GM19324 (cell line): ENCODE measurements at regions not wholly inside any gene's neighbourhood (a gene's known extent, or its start where the extent isn't known, plus 50 kb on each side); places are given as distances from the start of the nearest gene placed in this dataset.
"Not testable (repeated sequence)": the region's sequence is repeated elsewhere in the genome, so short reads cannot be mapped to it uniquely, and the experiment has no call there.

Experiments used
- ATAC-seq: cut with Tn5 transposase; IDR thresholded peaks from one replicate; pipeline ENCODE4 v1.9.1; 2021; ENCODE audit warnings: mild to moderate bottlenecking, moderate library complexity; ENCODE audit not compliant: unreplicated experiment, low FRiP score

GRCh38 chr5:36422952-36423351 lies 121.2 kb upstream of the RANBP3L start:
- ATAC-seq, result no peak

GRCh38 chr5:36423578-36424307 lies 122.0 kb upstream of the RANBP3L start:
- no peak for ATAC-seq

- not testable (repeated sequence) for ATAC-seq
These were observed 124.4 kb upstream of the RANBP3L start for GRCh38 chr5:36426070-36426469.

- ATAC-seq, result no peak
These were observed 133.8 kb upstream of the RANBP3L start for GRCh38 chr5:36435516-36435915.

DNA sequence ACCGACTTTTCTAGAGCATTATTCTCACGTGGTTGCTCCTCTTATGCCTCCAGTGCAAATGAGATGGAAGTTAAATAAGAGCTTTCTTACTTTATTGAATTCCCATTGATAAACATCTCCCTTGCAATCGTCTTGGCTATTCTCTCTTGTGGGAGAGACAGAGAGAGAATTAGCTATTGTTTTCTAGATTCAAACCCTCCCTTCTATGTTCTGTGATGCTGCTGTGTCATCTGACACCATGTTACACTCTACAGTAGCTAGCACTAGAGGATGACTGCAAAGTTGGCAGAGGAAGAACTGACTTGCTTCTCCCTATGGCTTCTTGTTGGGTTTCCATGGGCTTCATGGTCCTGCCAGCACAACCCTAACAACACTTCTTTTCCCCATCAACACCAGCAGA lies 134.6 kb upstream of the RANBP3L start:
- ATAC-seq, result no peak

- no peak for ATAC-seq
These were observed 137.3 kb upstream of the RANBP3L start for GRCh38 chr5:36438765-36439561.

- no peak for ATAC-seq
These were observed 138.6 kb upstream of the RANBP3L start for GRCh38 chr5:36440300-36440699.

- ATAC-seq, result no peak
These were observed 139.6 kb upstream of the RANBP3L start for GRCh38 chr5:36441280-36441679.

GRCh38 chr5:36442352-36442751 lies 140.7 kb upstream of the RANBP3L start:
- no peak for ATAC-seq

DNA sequence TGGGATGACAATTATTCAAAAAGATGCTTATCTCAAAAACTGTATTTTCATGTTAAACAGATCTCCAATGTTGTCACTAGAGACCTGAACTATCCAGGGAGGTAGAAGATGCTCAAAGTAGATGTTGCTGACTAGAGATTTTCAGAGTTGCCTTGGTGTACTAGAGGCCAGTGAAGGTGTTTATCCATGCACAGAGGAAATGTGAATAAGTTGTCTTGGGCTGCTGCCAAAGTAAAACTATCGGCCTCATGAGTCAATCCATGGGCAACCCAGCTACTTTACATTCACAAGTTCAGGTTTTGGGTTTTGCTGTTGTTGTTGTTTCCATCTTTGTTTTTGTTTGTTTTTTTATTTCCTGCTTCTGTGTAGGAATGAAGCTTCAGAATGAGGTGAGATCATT lies 141.1 kb upstream of the RANBP3L start:
- no peak for ATAC-seq

GRCh38 chr5:36443941-36444340 lies 142.2 kb upstream of the RANBP3L start:
- ATAC-seq, result no peak

GRCh38 chr5:36444582-36445418 lies 143.1 kb upstream of the RANBP3L start:
- ATAC-seq, result no peak

GRCh38 chr5:36447776-36448175 lies 146.1 kb upstream of the RANBP3L start:
- ATAC-seq, result no peak

- ATAC-seq, result no peak
These were observed 148.7 kb upstream of the RANBP3L start for GRCh38 chr5:36450229-36451014.

- ATAC-seq, result no peak
These were observed 150.8 kb upstream of the RANBP3L start for GRCh38 chr5:36452424-36453006.

- no peak for ATAC-seq
These were observed 148.7 kb upstream of the SLC1A3 start for GRCh38 chr5:36457511-36458270.

- no peak for ATAC-seq
These were observed 147.7 kb upstream of the SLC1A3 start for GRCh38 chr5:36458746-36459145.

DNA sequence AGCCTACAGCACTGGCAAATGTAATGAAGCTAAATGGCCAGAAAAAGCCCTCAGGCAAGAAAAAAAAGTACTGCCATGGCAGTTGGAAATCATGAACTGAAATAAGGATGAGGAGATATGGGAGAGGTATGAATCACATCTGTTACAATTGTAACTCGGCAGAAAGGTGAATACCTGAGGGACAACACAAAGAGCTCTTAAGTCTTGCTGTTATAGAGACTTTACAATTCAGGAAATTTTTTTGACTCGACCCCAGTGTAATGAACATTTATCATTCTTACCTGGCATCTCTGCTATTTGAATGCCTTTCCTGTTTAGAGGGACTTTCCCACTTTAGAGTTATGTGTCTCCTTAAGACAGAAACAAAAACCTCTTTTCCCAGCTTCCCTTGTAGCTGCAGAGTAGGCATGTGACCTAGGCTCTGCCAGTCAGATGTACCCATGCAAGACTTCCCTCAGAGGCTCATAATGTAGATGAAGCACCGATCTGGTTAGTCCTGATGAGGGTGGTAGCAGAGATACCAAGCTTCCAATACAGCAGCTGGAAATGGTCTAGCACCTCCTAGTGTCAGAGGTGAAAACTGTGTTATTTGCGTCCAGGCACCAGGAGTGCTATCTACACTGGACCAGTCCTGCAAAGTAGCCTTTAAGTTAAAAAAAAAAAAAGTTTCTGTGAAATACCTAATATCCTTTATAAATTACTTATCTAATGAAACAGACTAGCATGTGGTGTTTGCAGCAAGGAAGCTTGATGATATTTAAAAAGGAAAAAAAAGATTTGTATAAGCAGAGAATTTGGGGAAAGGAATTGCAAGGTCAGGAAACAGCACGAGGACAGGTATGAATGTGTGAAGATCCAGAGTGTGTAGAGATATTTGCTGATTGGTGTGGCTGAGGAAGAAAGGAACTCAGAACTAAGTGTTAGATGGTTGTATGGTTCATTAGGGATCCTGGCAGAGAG lies 146.9 kb upstream of the SLC1A3 start:
- no peak for ATAC-seq
